Uterus (tissue), 3 donors: ENCODE measurements at regions not wholly inside any gene's neighbourhood (a gene's known extent, or its start where the extent isn't known, plus 50 kb on each side); places are given as distances from the start of the nearest gene placed in this dataset.

Experiments
- DNase-seq, 2 donors: peaks; one replicate each; pipeline ENCODE4 v3.0.0-alpha.2; 2019 to 2020
- H3K27ac ChIP-seq, 2 donors: fragments of 200-600 bp; sonication (generic); 1 replicate in 1 of 2; 2 replicates in 1 of 2; pipeline ENCODE4 v1.5.1; 2016 to 2018
- H3K27me3 ChIP-seq, 2 donors: fragments of 200-600 bp; sonication (generic); one replicate each; pipeline ENCODE4 v1.5.1; 2018 to 2019; ENCODE audit warnings: control low read depth in 1 of 2
- H3K36me3 ChIP-seq, 2 donors: fragments of 200-600 bp; sonication (generic); one replicate each; pipeline ENCODE4 v1.5.1; 2019; ENCODE audit warnings: control low read depth in 1 of 2
- H3K4me1 ChIP-seq, 2 donors: fragments of 200-600 bp; sonication (generic); one replicate each; pipeline ENCODE4 v1.5.1; 2018 to 2019; ENCODE audit warnings: control low read depth in 1 of 2
- H3K4me3 ChIP-seq, 2 donors: fragments of 200-600 bp; sonication (generic); 1 replicate in 1 of 2; 2 replicates in 1 of 2; pipeline ENCODE4 v1.5.1; 2018 to 2019; ENCODE audit warnings: mild to moderate bottlenecking in 1 of 2
- H3K9me3 ChIP-seq, 2 donors: fragments of 200-600 bp; sonication (generic); one replicate each; pipeline ENCODE4 v1.5.1; 2019; ENCODE audit warnings: control low read depth in 1 of 2
- POLR2A ChIP-seq, 2 donors: fragments of 450-650 bp; IDR thresholded peaks; one replicate each; pipeline ENCODE4 v1.6.1; 2016; ENCODE audit warnings: antibody characterized with exemption in 2 of 2, mild to moderate bottlenecking in 1 of 2, moderate library complexity in 1 of 2
- intact Hi-C: fragments of 100-400 bp; cut with DNase I; formaldehyde crosslinking; loops from one replicate; pipeline ENCODE4 v1.15.1; 2023; ENCODE audit warnings: low total_unique reads
- TF ChIP-seq, protein P1 (sequence below), 4 experiments: fragments of 200-600 bp in 2 of 4; fragments of 450-650 bp in 2 of 4; sonication (generic) in 2 of 4; IDR thresholded peaks; one replicate each; pipeline ENCODE4 v1.5.1; 2016 to 2019; ENCODE audit warnings: antibody characterized with exemption in 4 of 4, mild to moderate bottlenecking in 2 of 4, moderate library complexity in 1 of 4
- donor health status: DM: yes; HTN: yes; CAD: no.

DNA sequence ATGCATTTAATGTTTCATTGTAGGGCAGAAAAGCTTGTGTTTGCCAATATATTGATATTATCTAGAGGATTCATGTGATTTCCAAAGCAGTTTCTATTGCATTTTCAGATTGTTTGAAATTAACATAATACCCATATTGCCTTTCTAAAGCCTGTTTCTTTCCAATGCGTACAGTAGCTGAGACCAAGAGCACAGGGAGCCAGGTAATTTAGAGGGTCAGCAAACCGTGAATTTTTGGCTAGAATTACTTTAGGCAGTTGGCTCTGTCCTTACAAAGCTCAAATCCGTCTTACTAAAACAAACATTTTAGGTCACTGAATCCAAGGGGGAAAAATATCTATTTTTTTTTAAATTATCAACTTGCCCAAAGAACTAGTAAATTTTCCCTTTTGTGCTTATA, 604.9 kb upstream of the ADARB2 start:
- no peaks in the 10 kb centered on the region for H3K9me3 ChIP-seq
- H3K4me1 ChIP-seq: no peaks in the 10 kb centered on the region
- H3K27me3 ChIP-seq: no peaks in the 10 kb centered on the region
- H3K27ac ChIP-seq: no peak overlapping the region
- DNase-seq: no peak
- TF ChIP-seq, protein P1, sequence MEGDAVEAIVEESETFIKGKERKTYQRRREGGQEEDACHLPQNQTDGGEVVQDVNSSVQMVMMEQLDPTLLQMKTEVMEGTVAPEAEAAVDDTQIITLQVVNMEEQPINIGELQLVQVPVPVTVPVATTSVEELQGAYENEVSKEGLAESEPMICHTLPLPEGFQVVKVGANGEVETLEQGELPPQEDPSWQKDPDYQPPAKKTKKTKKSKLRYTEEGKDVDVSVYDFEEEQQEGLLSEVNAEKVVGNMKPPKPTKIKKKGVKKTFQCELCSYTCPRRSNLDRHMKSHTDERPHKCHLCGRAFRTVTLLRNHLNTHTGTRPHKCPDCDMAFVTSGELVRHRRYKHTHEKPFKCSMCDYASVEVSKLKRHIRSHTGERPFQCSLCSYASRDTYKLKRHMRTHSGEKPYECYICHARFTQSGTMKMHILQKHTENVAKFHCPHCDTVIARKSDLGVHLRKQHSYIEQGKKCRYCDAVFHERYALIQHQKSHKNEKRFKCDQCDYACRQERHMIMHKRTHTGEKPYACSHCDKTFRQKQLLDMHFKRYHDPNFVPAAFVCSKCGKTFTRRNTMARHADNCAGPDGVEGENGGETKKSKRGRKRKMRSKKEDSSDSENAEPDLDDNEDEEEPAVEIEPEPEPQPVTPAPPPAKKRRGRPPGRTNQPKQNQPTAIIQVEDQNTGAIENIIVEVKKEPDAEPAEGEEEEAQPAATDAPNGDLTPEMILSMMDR (IDR thresholded peaks at IDR 0.05): no peak
- TF ChIP-seq POLR2A (IDR thresholded peaks at IDR 0.05): no peak
- H3K36me3 ChIP-seq: no peaks in the 10 kb centered on the region
- intact Hi-C loops: no loop called here
- H3K4me3 ChIP-seq: no peak overlapping the region

DNA sequence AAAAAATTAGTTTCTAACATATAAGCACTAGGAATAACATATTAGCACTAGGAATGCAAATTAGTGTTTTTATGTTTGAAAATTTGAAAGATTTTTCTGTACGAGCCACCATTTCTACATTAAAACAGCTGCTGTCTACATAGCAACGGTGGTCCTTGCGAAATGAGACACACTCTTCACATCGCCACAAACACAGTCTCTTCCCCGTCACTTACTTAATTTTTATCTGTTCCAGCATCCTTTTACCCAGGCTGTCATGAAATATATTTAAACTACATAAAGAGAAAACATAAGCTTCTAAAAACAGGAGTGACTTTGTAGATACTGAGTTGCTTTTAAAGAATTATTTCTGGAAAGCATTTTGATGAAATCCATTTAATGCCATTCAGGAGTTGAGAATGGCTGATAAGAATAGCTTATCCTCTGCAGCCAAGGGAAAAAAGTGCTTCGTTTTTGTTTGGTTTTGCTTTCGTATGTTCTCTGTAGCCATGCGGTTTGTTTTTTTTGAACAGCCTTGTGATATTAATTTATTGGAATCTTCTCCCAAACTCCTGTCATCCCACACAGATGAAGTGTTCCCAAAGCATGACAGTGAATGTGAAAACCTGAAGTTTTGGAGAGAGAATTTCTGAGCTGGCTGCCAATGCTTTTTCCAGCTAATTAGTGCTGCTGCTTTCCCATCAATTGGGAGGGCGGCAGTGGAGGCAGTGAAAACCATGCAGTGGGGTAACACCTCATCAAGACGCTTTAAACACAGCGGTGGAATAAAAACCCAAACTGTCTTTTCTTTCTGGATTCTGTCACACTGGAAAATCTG, 603.7 kb upstream of the ADARB2 start:
- Histone ChIP-seq H3K36me3 (no peaks in the 10 kb centered on the region), H3K4me1 (no peaks in the 10 kb centered on the region), H3K4me3 (no peak overlapping the region), H3K9me3 (no peaks in the 10 kb centered on the region), H3K27me3 (no peaks in the 10 kb centered on the region), H3K27ac (no peak overlapping the region)
- intact Hi-C loops: no loop called here
- DNase-seq: no peak
- TF ChIP-seq, protein P1 (IDR thresholded peaks at IDR 0.05): no peak
- no peak for TF ChIP-seq POLR2A (IDR thresholded peaks at IDR 0.05)

DNA sequence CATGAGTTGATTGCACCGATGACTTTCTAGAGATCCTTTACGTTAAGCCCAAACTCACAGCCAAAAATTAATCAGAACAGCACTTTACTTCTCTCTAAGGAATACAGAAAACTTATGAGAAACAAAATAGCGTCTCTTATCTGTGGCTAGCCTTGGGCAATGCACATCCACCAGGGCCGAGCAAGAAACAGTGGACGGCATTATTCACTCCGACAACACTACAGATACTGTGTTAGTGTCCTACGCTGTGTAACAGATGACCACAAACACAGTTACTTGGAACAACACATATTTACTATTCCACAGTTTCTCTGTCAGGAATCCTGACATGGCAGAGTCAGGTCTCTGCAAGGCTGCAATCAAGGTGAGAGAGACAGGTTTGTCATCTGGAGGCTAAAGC, 598.3 kb upstream of the ADARB2 start:
- Histone ChIP-seq H3K9me3 (no peaks in the 10 kb centered on the region), H3K4me1 (no peaks in the 10 kb centered on the region), H3K36me3 (no peaks in the 10 kb centered on the region), H3K27ac (no peak overlapping the region), H3K4me3 (no peak overlapping the region), H3K27me3 (no peaks in the 10 kb centered on the region)
- TF ChIP-seq, protein P1 (IDR thresholded peaks at IDR 0.05): no peak
- no peak for TF ChIP-seq POLR2A (IDR thresholded peaks at IDR 0.05)
- DNase-seq: no peak
- intact Hi-C loops: no loop called here

DNA sequence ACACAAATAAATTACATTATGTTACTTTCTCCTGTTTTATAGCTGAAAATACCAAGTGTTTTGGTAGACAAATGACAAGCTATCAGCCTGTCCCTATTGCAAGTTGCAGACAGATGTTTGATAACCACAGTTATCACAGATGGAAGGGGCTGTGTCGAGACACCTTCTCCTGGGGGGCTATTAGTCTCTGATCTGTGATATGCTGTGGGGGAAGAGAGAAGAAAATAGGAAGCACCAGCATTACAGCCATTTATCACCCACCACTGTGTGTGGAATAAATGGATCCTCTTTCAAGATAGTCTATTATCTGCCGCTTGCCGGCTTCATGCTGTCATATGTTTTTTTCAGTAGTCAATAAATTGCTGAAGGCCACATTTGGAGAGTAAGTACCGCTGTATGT, 597.2 kb upstream of the ADARB2 start:
- H3K4me1 ChIP-seq: no peaks in the 10 kb centered on the region
- no peaks in the 10 kb centered on the region for H3K9me3 ChIP-seq
- H3K4me3 ChIP-seq: no peak overlapping the region
- TF ChIP-seq, protein P1 (IDR thresholded peaks at IDR 0.05): no peak
- no peak for TF ChIP-seq POLR2A (IDR thresholded peaks at IDR 0.05)
- intact Hi-C loops: no loop called here
- no peaks in the 10 kb centered on the region for H3K36me3 ChIP-seq
- H3K27ac ChIP-seq: no peak overlapping the region
- no peak for DNase-seq
- H3K27me3 ChIP-seq: no peaks in the 10 kb centered on the region

DNA sequence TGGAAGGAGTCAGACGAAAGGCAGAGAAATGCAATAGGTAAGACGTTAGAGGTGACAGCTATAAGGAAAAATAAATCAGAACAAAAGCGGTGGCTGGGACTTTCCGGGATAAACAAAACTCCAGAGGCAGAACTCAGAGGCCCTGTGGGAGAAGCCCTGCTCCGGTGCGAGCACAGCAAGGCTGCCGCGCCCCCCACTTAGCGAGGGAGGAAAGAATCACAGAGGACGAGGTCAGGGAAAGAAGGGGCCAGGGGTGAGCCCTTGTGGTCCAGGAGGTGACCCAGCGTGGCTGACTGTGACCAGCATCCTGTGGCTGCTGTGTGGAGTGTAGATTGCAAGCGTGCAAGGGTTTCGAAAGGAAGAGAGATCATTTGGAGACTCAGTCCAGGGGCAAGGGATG, 591.8 kb upstream of the ADARB2 start:
- intact Hi-C loops: no loop called here
- no peaks in the 10 kb centered on the region for H3K9me3 ChIP-seq
- H3K27ac ChIP-seq: no peak overlapping the region
- no peak overlapping the region for H3K4me3 ChIP-seq
- no peaks in the 10 kb centered on the region for H3K36me3 ChIP-seq
- TF ChIP-seq, protein P1 (IDR thresholded peaks at IDR 0.05): no peak
- no peak for TF ChIP-seq POLR2A (IDR thresholded peaks at IDR 0.05)
- H3K4me1 ChIP-seq: no peaks in the 10 kb centered on the region
- H3K27me3 ChIP-seq: no peaks in the 10 kb centered on the region
- DNase-seq: no peak
